Osteoblast (primary cell): ENCODE measurements at regions not wholly inside any gene's neighbourhood (a gene's known extent, or its start where the extent isn't known, plus 50 kb on each side); places are given as distances from the start of the nearest gene placed in this dataset.

ENCODE experiments used
- DNase-seq: peaks from one replicate; pipeline ENCODE4 v3.0.0; 2011; ENCODE audit warnings: low spot score, mixed read lengths; ENCODE audit not compliant: insufficient read length; ENCODE audit errors: missing footprints
- H2AFZ ChIP-seq: 2 replicates; pipeline ENCODE4 v1.6.0; 2011; ENCODE audit warnings: mild to moderate bottlenecking, low read length
- H3K27ac ChIP-seq: 2 replicates; pipeline ENCODE4 v1.5.1; 2011; ENCODE audit warnings: mild to moderate bottlenecking, low read depth, low read length, moderate library complexity
- H3K27me3 ChIP-seq: 2 replicates; pipeline ENCODE4 v1.6.0; 2012; ENCODE audit warnings: mild to moderate bottlenecking, control low read depth, inconsistent platforms, low read length, moderate library complexity; ENCODE audit not compliant: insufficient read depth
- H3K36me3 ChIP-seq: 2 replicates; pipeline ENCODE4 v1.5.1; 2011; ENCODE audit warnings: mild to moderate bottlenecking, low read length, control low read depth, moderate library complexity; ENCODE audit not compliant: insufficient read depth
- H3K4me1 ChIP-seq: 2 replicates; pipeline ENCODE4 v1.5.1; 2011; ENCODE audit warnings: mild to moderate bottlenecking, low read length, control low read depth, moderate library complexity; ENCODE audit not compliant: insufficient read depth
- H3K4me2 ChIP-seq: 2 replicates; pipeline ENCODE4 v1.6.0; 2011; ENCODE audit warnings: mild to moderate bottlenecking, low read length; ENCODE audit not compliant: insufficient read depth
- H3K4me3 ChIP-seq: fragments of 200-600 bp; sonication (generic); 3 replicates; pipeline ENCODE4 v1.5.1; 2012; ENCODE audit warnings: mild to moderate bottlenecking, low read length, inconsistent platforms; ENCODE audit not compliant: insufficient read depth
- H3K79me2 ChIP-seq: 2 replicates; pipeline ENCODE4 v1.6.0; 2012; ENCODE audit warnings: mild to moderate bottlenecking, low read length, control low read depth, inconsistent platforms; ENCODE audit not compliant: insufficient read depth
- H3K9me3 ChIP-seq: 2 replicates; pipeline ENCODE4 v1.5.1; 2011; ENCODE audit warnings: low read depth, low read length, control low read depth
- H4K20me1 ChIP-seq: 2 replicates; pipeline ENCODE4 v1.6.0; 2012; ENCODE audit warnings: mild to moderate bottlenecking, low read length, control low read depth; ENCODE audit not compliant: insufficient read depth
- TF ChIP-seq, protein P1 (sequence below): IDR thresholded peaks from 2 replicates; pipeline ENCODE4 v1.5.1; 2011; ENCODE audit warnings: mild to moderate bottlenecking, low read depth, low read length, moderate library complexity; ENCODE audit errors: extremely low read depth

DNA sequence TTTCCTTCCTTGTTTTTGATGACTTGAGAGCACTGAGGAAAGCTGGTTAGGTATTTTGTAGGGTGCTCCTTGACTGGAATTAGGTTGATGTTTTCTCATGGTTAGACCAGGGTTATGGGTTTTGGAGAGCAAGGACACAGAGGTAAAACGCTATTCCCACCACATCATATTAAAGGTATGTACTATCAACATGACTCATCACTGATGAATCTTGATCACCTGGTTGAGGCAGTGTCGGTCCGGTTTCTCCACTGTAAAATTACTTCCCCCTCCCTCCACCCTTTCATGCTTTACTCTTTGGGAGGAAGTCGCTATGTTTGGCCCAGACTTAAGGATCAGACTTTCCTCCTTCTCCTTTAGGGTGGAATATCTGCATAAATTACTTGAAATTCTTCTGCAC is 201.6 kb downstream of the EDEM1 start:
- Histone ChIP-seq H3K4me1 (no peaks in the 10 kb centered on the region), H3K79me2 (no peaks in the 10 kb centered on the region), H3K4me3 (no peak overlapping the region), H3K9me3 (peaks cover 2% of the 10 kb centered on the region), H3K36me3 (no peaks in the 10 kb centered on the region), H3K27ac (no peak overlapping the region), H3K4me2 (no peak overlapping the region), H3K27me3 (no peaks in the 10 kb centered on the region), H2AFZ (no peak overlapping the region), H4K20me1 (no peaks in the 10 kb centered on the region)
- no peak for DNase-seq
- TF ChIP-seq, protein P1, sequence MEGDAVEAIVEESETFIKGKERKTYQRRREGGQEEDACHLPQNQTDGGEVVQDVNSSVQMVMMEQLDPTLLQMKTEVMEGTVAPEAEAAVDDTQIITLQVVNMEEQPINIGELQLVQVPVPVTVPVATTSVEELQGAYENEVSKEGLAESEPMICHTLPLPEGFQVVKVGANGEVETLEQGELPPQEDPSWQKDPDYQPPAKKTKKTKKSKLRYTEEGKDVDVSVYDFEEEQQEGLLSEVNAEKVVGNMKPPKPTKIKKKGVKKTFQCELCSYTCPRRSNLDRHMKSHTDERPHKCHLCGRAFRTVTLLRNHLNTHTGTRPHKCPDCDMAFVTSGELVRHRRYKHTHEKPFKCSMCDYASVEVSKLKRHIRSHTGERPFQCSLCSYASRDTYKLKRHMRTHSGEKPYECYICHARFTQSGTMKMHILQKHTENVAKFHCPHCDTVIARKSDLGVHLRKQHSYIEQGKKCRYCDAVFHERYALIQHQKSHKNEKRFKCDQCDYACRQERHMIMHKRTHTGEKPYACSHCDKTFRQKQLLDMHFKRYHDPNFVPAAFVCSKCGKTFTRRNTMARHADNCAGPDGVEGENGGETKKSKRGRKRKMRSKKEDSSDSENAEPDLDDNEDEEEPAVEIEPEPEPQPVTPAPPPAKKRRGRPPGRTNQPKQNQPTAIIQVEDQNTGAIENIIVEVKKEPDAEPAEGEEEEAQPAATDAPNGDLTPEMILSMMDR: no peak

DNA sequence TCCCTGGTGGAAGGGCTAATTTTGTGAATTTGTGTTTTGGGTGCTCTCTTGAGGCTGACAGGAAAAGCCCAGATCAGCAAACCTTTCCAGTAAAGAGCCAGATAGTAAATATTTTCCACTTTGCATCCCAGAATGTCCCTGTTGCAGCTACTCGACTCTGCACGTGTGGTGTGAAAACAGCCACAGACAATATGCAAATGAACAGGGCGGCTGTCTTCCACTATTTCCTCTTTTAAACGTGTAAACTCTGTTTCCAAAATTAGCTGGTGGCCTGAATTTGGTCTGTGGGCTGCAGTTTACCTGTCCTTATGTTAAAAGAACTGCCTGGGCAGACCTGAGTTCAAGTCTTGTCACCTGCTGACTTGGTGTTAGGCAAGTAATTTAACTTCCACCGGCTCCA is 202.7 kb downstream of the EDEM1 start:
- Histone ChIP-seq H3K36me3 (no peaks in the 10 kb centered on the region), H3K4me2 (no peak overlapping the region), H3K4me1 (no peaks in the 10 kb centered on the region), H3K27me3 (no peaks in the 10 kb centered on the region), H3K4me3 (no peak overlapping the region), H4K20me1 (no peaks in the 10 kb centered on the region), H3K9me3 (peaks cover 2% of the 10 kb centered on the region), H3K79me2 (no peaks in the 10 kb centered on the region), H3K27ac (no peak overlapping the region), H2AFZ (no peak overlapping the region)
- no peak for DNase-seq
- TF ChIP-seq, protein P1: no peak

DNA sequence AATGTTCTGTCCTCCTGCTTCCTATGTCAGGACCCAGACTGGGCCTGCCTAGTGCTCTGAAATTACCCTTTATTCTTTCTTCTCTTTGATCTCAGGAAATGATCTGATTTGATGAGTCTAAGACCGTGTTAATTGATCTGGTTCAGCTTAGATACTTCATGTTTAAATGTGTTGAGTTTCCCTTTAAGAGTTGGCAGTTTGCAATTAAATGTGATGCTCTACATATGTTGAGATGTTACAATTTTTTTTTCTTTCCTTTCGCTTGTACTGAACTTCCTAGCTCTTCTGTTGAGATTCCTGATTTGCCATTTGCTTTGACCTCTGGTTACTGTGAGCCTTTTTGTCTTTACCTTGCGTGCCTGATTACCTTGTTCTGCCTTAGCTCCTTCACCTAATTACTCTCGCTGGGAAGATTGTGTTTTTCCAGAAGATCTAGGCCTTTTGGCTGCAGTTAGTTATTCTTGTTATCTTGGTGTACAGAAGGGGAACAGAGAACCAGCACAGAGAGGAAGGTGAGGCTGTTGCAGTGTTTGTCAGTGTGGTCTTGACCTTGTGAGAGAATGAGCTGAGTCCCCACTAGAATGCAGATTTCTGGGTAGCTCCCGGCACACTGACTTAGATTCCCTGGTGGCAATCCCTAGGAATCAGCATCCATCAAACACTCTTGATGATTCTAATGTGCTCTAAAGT is 203.6 kb downstream of the EDEM1 start:
- Histone ChIP-seq H3K36me3 (no peaks in the 10 kb centered on the region), H3K9me3 (peaks cover 2% of the 10 kb centered on the region), H4K20me1 (no peaks in the 10 kb centered on the region), H3K79me2 (no peaks in the 10 kb centered on the region), H3K27me3 (no peaks in the 10 kb centered on the region), H3K4me3 (no peak overlapping the region), H3K4me1 (no peaks in the 10 kb centered on the region), H3K27ac (no peak overlapping the region), H3K4me2 (no peak overlapping the region), H2AFZ (no peak overlapping the region)
- DNase-seq: no peak
- TF ChIP-seq, protein P1: no peak

DNA sequence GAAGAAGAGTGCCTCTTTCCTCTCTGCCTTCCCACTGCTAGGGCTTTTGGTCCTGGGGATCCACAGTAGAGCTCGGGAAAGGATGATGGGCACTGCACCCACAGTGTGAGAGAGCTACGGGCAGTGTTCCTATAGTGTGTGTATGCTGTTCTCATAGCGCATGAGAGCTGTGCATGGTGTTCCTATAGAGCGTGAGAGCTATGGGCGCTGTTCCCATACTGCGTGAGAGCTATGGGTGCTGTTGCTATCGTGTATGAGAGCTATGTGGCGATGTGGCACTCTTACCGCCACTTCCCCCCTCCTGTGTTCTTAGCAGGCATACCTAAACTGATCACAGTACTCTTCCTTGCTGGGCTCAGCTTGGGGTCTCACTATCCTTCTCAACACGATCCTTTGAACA is 213.5 kb downstream of the EDEM1 start:
- Histone ChIP-seq H3K27ac (no peak overlapping the region), H3K4me1 (no peaks in the 10 kb centered on the region)
- TF ChIP-seq, protein P1: no peak

More for the DNA sequence above, 213.5 kb downstream of the EDEM1 start:
- Histone ChIP-seq H3K79me2 (no peaks in the 10 kb centered on the region), H3K27me3 (no peaks in the 10 kb centered on the region), H3K4me2 (no peak overlapping the region), H3K9me3 (no peaks in the 10 kb centered on the region), H4K20me1 (no peaks in the 10 kb centered on the region), H3K4me3 (no peak overlapping the region), H2AFZ (no peak overlapping the region), H3K36me3 (no peaks in the 10 kb centered on the region)
- DNase-seq: no peak
